ENCODE measurements at regions not wholly inside any gene's neighbourhood (a gene's known extent, or its start where the extent isn't known, plus 50 kb on each side); places are given as distances from the start of the nearest gene placed in this dataset.

GRCh38 chr17:52517176-52517575 lies 358.7 kb upstream of the CA10 start:
- TF ChIP-seq ZNF274 (CRISPR knock-in tag; IDR thresholded peaks at IDR 0.05): no peak
- TF ChIP-seq PCBP2 (optimal IDR thresholded peaks at IDR 0.05; ENCODE audit: low read depth, low read length, poor library complexity, severe bottlenecking): no peak
- TF ChIP-seq ZNF296 (CRISPR knock-in tag; conservative IDR thresholded peaks at IDR 0.05): no peak
- TF ChIP-seq GATAD1 (CRISPR knock-in tag; IDR thresholded peaks at IDR 0.05): no peak
- no peak for TF ChIP-seq PAX8 (CRISPR knock-in tag; IDR thresholded peaks at IDR 0.05; ENCODE audit: borderline replicate concordance)
- TF ChIP-seq EZH2 (conservative IDR thresholded peaks at IDR 0.05; ENCODE audit: low read depth, low read length): no peak

All from HepG2 (cell line).